ENCODE measurements at regions not wholly inside any gene's neighbourhood (a gene's known extent, or its start where the extent isn't known, plus 50 kb on each side); places are given as distances from the start of the nearest gene placed in this dataset.
"Not testable (repeated sequence)": the region's sequence is repeated elsewhere in the genome, so short reads cannot be mapped to it uniquely, and the experiment has no call there.

GRCh38 chr20:5492937-5493336 lies 117.9 kb downstream of the GPCPD1 start:
- no peak for DNase-seq

- no peak for DNase-seq
Observed at GRCh38 chr20:5491455-5491854, 119.4 kb downstream of the GPCPD1 start.

- no peak for DNase-seq
Observed at GRCh38 chr20:5489601-5490000, 121.2 kb downstream of the GPCPD1 start.

GRCh38 chr20:5488823-5489222 lies 122.0 kb downstream of the GPCPD1 start:
- no peak for DNase-seq

- no peak for DNase-seq
Observed at GRCh38 chr20:5486377-5487054, 124.3 kb downstream of the GPCPD1 start.

- peak in 1 of 3 experiments; percentile 27 for DNase-seq
Observed at GRCh38 chr20:5484926-5485325, 125.9 kb downstream of the GPCPD1 start.

- DNase-seq = no peak
Observed at GRCh38 chr20:5484346-5484745, 126.5 kb downstream of the GPCPD1 start.

GRCh38 chr20:5482791-5483190 lies 128.0 kb downstream of the GPCPD1 start:
- DNase-seq = no peak

- peak in 1 of 3 experiments; percentile 63 for DNase-seq
Observed at GRCh38 chr20:5481872-5482271, 128.9 kb downstream of the GPCPD1 start.

- DNase-seq = peak; percentile 90 to 99 (median 93)
Observed at GRCh38 chr20:5480824-5481600, 129.8 kb downstream of the GPCPD1 start.

- no peak for DNase-seq
Observed at GRCh38 chr20:5474646-5475550, 135.9 kb downstream of the GPCPD1 start.

- not testable (repeated sequence) for DNase-seq
Observed at GRCh38 chr20:5471866-5472265, 138.9 kb downstream of the GPCPD1 start.

GRCh38 chr20:5471368-5471767 lies 139.4 kb downstream of the GPCPD1 start:
- DNase-seq = no peak

GRCh38 chr20:5470943-5471342 lies 139.9 kb downstream of the GPCPD1 start:
- no peak for DNase-seq

GRCh38 chr20:5470458-5470857 lies 140.3 kb downstream of the GPCPD1 start:
- no peak for DNase-seq

GRCh38 chr20:5469111-5469510 lies 141.7 kb downstream of the GPCPD1 start:
- DNase-seq = peak in 2 of 3 experiments; percentile 39 to 89

GRCh38 chr20:5467086-5467485 lies 143.7 kb downstream of the GPCPD1 start:
- no peak for DNase-seq

- no peak for DNase-seq
Observed at GRCh38 chr20:5465604-5465927, 145.2 kb downstream of the GPCPD1 start.

GRCh38 chr20:5464901-5465603 lies 145.8 kb downstream of the GPCPD1 start:
- no peak for DNase-seq

- no peak for DNase-seq
Observed at GRCh38 chr20:5463007-5463686, 146.4 kb upstream of the PROKR2 start.

- DNase-seq = peak in 2 of 3 experiments; percentile 15 to 46
Observed at GRCh38 chr20:5453745-5454144, 137.0 kb upstream of the PROKR2 start.

- not testable (repeated sequence) for DNase-seq
Observed at GRCh38 chr20:5453316-5453715, 136.6 kb upstream of the PROKR2 start.
